ENCODE measurements at regions not wholly inside any gene's neighbourhood (a gene's known extent, or its start where the extent isn't known, plus 50 kb on each side); places are given as distances from the start of the nearest gene placed in this dataset.
"Not testable (repeated sequence)": the region's sequence is repeated elsewhere in the genome, so short reads cannot be mapped to it uniquely, and the experiment has no call there.

GRCh38 chr4:23070848-23071570 lies 378.3 kb downstream of the GBA3 start:
- no peak for DNase-seq

- no peak for DNase-seq
Observed at GRCh38 chr4:23068756-23069155, 376.0 kb downstream of the GBA3 start.

- DNase-seq, result no peak
Observed at GRCh38 chr4:23068287-23068686, 375.6 kb downstream of the GBA3 start.

- no peak for DNase-seq
Observed at GRCh38 chr4:23062188-23062587, 369.5 kb downstream of the GBA3 start.

GRCh38 chr4:23061431-23061830 lies 368.7 kb downstream of the GBA3 start:
- DNase-seq, result no peak

GRCh38 chr4:23060776-23061175 lies 368.0 kb downstream of the GBA3 start:
- no peak for DNase-seq

- DNase-seq, result no peak
Observed at GRCh38 chr4:23058165-23058776, 365.5 kb downstream of the GBA3 start.

GRCh38 chr4:23041501-23041900 lies 348.8 kb downstream of the GBA3 start:
- no peak for DNase-seq

- no peak for DNase-seq
Observed at GRCh38 chr4:23040539-23040938, 347.8 kb downstream of the GBA3 start.

GRCh38 chr4:23039818-23040217 lies 347.1 kb downstream of the GBA3 start:
- DNase-seq, result no peak

GRCh38 chr4:23038626-23039491 lies 346.1 kb downstream of the GBA3 start:
- no peak for DNase-seq

GRCh38 chr4:23036921-23037495 lies 344.3 kb downstream of the GBA3 start:
- DNase-seq, result no peak

- no peak for DNase-seq
Observed at GRCh38 chr4:23036503-23036902, 343.8 kb downstream of the GBA3 start.

- no peak for DNase-seq
Observed at GRCh38 chr4:23035521-23036056, 342.9 kb downstream of the GBA3 start.

GRCh38 chr4:23034731-23035130 lies 342.0 kb downstream of the GBA3 start:
- DNase-seq, result no peak

GRCh38 chr4:23033796-23034195 lies 341.1 kb downstream of the GBA3 start:
- DNase-seq, result no peak

GRCh38 chr4:23028875-23029274 lies 336.1 kb downstream of the GBA3 start:
- DNase-seq, result no peak

- DNase-seq, result no peak
Observed at GRCh38 chr4:23023666-23024065, 330.9 kb downstream of the GBA3 start.

- no peak for DNase-seq
Observed at GRCh38 chr4:23023121-23023520, 330.4 kb downstream of the GBA3 start.

GRCh38 chr4:23022032-23022431 lies 329.3 kb downstream of the GBA3 start:
- DNase-seq, result no peak

- DNase-seq, result no peak
Observed at GRCh38 chr4:23021040-23021439, 328.3 kb downstream of the GBA3 start.

GRCh38 chr4:23020399-23020798 lies 327.7 kb downstream of the GBA3 start:
- not testable (repeated sequence) for DNase-seq

GRCh38 chr4:23016981-23017380 lies 324.2 kb downstream of the GBA3 start:
- no peak for DNase-seq

Measured in RPMI8226 (cell line).